Bone marrow (tissue), 2 donors: ENCODE measurements at regions not wholly inside any gene's neighbourhood (a gene's known extent, or its start where the extent isn't known, plus 50 kb on each side); places are given as distances from the start of the nearest gene placed in this dataset.
"Not testable (repeated sequence)": the region's sequence is repeated elsewhere in the genome, so short reads cannot be mapped to it uniquely, and the experiment has no call there.

Experiments used
- DNase-seq, 2 donors: peaks; one replicate each; lab custom pipeline; 2025; lab: John Stamatoyannopoulos, UW

DNA sequence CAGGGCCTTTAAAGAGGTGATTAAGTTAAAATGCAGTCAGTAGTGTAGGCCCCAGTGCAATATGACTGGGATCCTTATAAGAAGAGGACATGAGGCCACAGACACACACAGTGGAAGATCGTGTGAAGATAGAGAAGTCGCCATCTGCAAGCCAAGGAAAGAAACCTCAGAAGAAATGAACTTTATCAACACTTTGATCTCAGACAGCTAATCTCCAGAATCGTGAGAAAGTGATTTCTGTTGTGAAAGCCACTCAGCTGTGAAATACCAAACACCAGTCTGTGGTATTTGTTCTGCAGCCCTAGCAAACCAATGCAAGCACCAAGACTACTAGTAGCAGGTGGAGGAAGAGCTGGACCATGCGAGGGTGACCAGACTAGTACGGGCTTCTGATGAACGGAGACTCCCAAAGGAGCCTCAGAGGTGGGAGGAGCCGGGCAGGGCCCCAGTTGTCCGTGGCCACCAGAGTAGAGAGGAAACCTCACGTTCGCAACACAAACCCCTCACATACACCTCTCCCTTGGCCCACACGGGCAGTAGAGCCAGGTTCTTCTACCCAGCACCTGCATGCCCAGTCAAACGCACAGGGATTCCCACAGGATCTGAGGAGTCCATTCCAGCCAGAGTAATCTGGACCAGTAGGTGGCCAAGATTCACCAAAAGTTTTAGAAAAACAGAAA, 243.0 kb downstream of the TTC8 start:
- DNase-seq: no peak

DNA sequence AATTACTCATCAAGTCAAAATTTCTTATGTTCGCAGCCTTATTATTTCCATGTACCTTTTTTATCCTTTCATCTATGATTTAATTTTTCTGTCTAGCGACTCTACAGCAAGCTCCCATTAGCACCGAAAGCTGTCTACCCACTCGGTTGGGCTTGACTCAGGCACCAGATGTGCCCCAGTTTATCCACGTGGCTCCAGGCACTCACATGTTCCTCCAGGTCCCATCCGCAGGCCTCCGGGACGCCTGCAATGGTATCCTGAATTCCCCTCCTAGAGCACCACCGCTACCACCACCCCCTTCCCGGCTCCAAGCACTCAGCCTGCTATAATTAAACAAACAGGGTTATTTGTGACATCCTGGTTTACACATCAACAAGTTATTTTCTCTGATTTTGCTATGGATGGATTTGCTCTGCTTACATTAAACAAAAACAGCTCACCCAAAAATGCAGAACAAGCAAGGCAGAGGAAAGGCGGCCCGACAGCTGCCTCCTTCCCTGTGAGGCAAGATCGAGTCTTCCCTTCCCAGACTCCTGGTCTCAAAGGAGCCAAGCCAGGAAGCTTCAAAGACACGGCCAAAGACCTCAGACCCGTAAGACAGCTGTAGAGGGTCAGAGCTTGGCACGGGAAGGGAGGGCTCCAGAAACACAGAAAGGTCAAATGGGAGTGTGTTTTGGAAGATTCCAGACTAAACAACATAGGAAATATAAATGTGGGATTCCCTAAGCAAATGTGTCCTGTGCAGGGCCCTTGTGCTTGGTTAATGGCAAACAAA, 253.8 kb downstream of the TTC8 start:
- no peak for DNase-seq

DNA sequence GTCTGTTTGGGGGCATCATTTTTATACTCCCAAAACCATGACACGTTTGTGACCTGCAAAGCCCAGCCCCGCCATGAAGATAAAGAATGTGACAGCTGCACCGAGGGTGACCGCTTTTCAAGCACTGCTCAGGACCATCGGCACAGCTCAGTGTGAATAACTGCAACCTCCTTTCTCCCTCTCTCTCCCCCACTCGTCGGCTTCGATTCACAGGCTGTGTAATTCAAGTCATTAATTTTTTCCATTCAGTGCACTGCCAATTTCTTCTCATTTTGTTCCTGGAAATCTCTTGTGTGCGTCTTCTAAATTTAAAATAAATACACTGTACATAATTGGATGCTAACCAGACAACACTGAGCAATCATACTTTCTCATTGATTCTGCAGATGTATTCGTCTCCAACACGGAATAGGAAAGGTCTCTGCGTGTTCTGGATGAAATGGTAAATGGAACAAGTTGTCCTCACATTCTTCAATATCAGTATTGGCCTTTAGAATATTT, 260.8 kb downstream of the TTC8 start:
- DNase-seq: no peak

DNA sequence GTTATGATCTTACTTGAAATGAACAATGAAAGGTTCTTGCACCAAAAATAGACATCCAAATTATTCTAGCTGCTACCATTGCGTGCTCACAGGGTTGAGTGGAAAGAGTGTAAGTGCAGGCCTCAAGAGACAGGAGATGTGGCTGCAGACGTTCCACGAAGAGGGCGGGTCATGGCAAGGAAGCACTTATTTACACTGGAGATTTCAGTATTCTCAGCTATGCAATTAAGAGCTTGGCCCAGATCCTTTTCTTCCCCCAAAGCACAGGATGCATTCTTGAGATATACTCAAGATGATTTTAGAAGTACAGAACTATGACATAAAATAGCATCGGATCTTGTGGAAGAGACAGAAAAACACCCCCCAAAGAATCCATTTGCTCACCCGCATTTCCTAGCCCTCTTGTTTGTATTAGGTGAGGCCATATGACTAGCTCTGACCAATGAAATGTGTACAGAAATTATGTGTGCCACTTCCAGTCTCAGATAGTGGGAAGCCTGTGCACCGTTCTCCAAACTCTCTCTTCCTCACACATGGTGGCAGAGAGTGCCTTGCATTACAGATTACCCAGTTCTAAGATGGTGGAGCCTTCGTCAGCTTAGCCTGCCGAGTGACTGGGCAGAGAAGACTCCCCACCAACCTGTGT, 261.4 kb downstream of the TTC8 start:
- DNase-seq: no peak

DNA sequence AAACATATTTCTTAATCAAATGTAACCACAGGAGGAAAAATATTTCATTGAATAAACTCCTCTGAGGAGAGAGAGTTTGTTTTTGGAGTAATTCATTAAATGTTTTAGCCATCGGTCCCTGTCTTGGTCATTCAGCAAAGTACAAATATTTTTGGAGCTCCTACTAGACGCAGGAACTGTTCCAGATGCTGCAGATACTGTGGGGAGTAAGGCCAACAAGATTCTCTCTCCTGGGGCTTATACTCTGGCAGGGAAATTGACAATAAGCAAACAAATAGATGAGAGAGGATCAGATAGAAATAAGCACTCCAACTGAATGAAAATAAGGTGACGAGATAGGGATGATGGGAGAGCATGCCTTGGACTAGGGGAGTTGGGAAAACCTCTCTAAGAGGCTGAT, 264.1 kb downstream of the TTC8 start:
- no peak for DNase-seq

DNA sequence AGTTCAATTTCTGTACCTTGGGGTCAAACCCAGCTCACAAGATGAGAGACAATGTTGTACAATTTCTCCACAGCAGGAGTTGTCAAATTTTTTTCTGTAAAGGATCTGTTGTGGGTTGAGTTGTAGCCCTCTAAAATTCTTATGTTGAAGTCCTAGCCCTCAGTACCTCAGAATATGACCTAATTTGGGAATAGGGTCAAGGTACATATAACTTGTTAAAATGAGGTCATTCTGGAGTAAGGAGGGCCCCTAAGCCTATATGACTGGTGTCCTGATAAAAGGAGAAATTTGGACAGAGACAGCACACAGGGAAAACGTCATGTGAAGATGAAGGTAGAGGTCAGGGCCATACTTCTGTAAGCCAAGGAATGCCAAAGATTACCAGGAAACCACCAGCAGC, 264.9 kb downstream of the TTC8 start:
- DNase-seq: no peak

DNA sequence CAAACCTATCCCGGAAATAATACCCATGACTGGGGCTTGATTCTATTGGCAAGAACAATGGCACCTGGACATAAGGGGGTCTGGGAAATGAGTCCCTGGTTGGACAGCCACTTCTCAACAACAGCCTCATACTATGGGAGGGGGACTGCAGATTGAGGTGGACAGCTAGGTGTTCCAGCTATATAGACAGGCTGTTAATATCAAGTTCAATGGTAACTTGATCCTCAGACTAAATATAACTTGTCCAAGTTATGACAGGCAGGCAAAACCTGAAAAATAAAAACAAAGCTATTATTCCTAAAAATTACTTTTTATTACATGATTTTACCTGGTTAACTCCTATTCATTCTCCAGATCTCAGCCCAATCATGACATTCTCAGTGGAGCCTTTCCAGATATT, 267.3 kb downstream of the TTC8 start:
- no peak for DNase-seq

DNA sequence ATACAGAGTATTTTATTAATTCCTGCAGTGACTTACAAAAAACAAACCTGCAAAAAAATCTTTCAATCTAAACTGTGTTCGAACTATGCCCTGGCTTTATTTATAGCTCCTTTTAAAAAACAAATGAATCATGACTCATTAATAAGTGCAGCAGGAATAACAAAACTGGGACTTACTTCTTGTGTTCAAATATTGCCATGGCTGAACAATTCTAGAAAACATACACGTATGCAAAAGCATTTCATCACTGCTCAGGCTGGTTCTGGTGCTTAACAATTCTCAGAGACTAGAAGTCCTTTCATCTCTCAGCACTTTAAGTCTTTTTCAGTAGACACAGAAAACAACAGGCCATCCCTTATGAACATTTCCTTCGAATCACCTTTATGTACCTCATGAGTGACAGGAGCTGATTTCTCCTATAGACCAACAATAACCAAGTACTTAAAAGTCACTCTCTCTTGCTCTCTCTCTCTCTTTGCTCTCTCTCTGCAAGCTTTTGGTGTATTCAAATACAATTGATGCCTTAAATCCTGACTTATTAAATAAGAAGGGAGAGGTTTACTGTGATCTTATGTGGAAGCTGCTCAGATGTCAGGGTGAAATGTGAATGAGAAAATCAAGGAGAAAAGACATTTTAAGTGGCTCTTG, 268.8 kb downstream of the TTC8 start:
- no peak for DNase-seq

DNA sequence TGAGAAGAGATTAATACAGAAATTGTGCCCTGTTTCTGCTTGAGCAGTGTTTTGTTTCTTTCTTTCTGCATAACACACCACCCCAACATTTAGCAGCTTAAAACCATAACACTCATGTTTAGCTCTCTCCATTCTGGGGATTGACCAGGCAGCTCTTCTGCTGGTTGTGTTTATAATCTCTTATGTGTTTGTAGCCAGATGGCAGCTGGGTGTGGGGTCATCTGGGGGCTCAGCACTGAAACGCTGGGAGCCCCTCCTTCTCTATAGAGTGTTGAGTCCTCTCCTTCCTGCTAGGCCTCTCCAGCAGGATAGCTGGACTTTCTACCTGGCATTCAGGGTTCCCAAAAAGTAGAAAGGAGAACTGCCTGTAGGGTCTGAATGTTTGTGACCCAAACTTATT, 270.6 kb downstream of the TTC8 start:
- no peak for DNase-seq

DNA sequence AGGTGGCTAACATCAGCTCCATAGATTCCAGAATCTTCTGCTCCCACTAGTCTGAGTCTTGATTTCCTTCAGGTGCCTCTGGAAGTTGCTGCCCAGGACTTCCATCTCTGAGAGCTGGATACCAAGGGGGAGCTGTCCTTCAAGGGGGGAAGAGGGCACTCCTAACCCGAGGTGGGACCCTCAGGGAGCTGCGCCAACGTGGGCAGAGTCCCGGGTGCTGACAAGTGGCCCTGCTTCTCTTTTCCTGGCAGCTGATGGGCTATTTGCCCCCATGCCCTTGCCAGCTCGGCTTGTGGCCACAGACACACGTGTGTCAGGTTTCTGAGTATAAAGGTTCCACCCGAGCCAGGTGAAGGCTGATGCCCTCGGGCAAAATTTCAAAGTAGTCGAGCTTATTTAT, 272.5 kb downstream of the TTC8 start:
- no peak for DNase-seq

DNA sequence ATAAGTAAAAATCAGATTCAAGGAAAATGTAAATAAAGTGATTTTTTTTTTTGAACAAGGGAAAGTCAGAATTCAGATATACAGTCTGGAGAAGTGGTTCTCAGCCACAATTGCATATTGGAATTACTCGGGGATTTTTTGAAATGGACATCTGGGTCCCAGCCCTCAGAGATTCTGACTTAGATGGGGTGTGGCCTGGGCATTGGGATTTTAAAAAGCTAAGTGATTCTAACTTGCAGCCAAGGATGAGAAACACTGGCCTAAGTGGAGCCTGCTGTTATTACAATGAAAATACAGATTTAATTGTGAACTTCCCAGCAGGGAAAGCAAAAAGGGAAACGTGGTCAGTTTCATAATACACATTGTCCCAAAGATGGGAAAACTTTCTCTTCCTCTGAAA, 273.8 kb downstream of the TTC8 start:
- DNase-seq: no peak

DNA sequence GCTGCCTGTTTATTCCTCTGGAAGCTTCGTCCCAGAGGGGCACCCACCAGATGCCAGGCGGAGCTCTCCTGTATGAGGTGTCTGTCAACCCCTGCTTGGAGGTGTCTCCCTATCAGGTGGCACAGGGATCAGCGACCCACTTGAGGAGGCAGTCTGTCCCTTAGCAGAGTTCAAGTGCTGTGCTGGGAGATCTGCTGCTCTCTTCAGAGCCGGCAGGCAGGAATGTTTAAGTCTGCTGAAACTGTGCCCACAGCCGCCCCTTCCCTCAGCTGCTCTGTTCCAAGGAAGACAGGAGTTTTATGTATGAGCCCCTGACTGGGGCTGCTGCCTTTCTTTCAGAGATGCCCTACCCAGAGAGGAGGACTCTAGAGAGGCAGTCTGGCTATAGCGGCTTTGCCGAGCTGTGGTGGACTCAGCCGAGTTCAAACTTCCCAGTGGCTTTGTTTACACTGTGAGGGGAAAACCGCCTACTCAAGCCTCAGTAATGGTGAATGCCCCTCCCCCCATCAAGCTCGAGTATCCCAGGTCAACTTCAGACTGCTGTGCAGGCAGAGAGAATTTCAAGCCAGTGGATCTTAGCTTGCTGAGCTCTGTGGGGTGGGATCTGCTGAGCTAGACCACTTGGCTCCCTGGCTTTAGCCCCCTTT, 279.8 kb downstream of the TTC8 start:
- DNase-seq: not testable (repeated sequence)

DNA sequence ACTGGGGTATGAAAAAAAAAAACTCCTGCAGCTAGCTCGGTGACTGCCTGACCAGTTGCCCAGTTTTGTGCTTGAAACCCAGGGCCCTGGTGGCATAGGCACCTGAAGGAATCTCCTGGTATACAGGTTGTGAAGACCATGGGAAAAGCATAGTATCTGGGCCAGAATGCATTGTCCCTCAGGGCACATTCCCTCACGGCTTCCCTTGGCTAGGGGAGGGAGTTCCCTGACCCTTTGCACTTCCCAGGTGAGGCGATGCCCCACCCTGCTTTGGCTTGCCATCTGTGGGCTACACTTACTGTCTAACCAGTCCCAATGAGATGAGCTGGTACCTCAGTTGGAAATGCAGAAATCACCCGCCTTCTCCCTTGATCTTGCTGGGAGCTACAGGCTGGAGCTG, 280.4 kb downstream of the TTC8 start:
- DNase-seq: not testable (repeated sequence)
